WI38 (cell line): ENCODE measurements at regions not wholly inside any gene's neighbourhood (a gene's known extent, or its start where the extent isn't known, plus 50 kb on each side); places are given as distances from the start of the nearest gene placed in this dataset.

Source experiments
- H3K4me3 ChIP-seq: 2 replicates; pipeline ENCODE4 v1.5.1; 2011; ENCODE audit warnings: low read depth, mild to moderate bottlenecking, control low read depth, low read length
- CTCF ChIP-seq: IDR thresholded peaks from 2 replicates; pipeline ENCODE4 v1.5.1; 2012; ENCODE audit warnings: low read depth, mild to moderate bottlenecking, control low read depth, low read length

GRCh38 chr16:52976539-52977167 is 76.0 kb downstream of the CHD9NB start:
- no peak overlapping the region for H3K4me3 ChIP-seq
- TF ChIP-seq CTCF, result no peak

GRCh38 chr16:52967744-52968143 is 85.0 kb downstream of the CHD9NB start:
- H3K4me3 ChIP-seq, result no peak overlapping the region
- no peak for TF ChIP-seq CTCF

- no peak for TF ChIP-seq CTCF
- no peak overlapping the region for H3K4me3 ChIP-seq
Observed at GRCh38 chr16:52964290-52964689, 88.4 kb downstream of the CHD9NB start.

- TF ChIP-seq CTCF, result no peak
- no peak overlapping the region for H3K4me3 ChIP-seq
Observed at GRCh38 chr16:52963855-52964242, 88.8 kb downstream of the CHD9NB start.

- no peak for TF ChIP-seq CTCF
- H3K4me3 ChIP-seq, result no peak overlapping the region
Observed at GRCh38 chr16:52963212-52963854, 89.4 kb downstream of the CHD9NB start.

GRCh38 chr16:52958951-52959350 is 93.7 kb downstream of the CHD9NB start:
- no peak for TF ChIP-seq CTCF
- H3K4me3 ChIP-seq, result no peak overlapping the region

GRCh38 chr16:52957199-52957598 is 95.5 kb downstream of the CHD9NB start:
- no peak overlapping the region for H3K4me3 ChIP-seq
- no peak for TF ChIP-seq CTCF
